GM13977 (cell line): ENCODE measurements at regions not wholly inside any gene's neighbourhood (a gene's known extent, or its start where the extent isn't known, plus 50 kb on each side); places are given as distances from the start of the nearest gene placed in this dataset.
A peak's percentile ranks its signal among the peaks of the same experiment; 100 is the strongest.

Experiments
- DNase-seq: peaks from one replicate; pipeline ENCODE4 v3.0.0; 2012; ENCODE audit warnings: low spot score
- in situ Hi-C: fragments of 300-500 bp; cut with MboI; formaldehyde crosslinking; loops from one replicate; pipeline ENCODE4 v1.12.0; 2022; ENCODE audit warnings: low sequenced_read_pairs, low pct_unique_long_range_greater_than_20kb, mixed read lengths, inconsistent platforms; ENCODE audit not compliant: unreplicated experiment
- TF ChIP-seq, protein P1 (sequence below): IDR thresholded peaks from 2 replicates; pipeline ENCODE4 v1.5.1; 2012; ENCODE audit warnings: mild to moderate bottlenecking, control low read depth; ENCODE audit not compliant: insufficient read depth; ENCODE audit errors: extremely low read depth, missing control alignments

DNA sequence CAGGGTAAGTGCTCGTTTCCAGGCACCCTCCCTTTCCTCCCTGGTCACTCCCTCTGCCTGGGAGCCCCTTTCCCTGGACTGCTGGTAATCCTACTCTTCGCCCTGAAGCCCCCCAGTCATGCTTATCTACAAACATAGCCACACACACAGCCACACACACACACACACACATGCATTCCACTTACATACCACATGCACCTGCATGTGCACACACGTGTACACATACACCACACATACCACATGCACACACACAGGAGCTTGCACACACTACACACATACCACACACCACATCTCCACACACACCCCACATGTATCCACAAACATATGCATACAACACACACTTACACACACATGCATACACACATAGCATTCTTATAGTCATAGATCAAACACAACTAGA is 358.5 kb downstream of the GADD45G start:
- in situ Hi-C loops = no loop called here
- TF ChIP-seq, protein P1, sequence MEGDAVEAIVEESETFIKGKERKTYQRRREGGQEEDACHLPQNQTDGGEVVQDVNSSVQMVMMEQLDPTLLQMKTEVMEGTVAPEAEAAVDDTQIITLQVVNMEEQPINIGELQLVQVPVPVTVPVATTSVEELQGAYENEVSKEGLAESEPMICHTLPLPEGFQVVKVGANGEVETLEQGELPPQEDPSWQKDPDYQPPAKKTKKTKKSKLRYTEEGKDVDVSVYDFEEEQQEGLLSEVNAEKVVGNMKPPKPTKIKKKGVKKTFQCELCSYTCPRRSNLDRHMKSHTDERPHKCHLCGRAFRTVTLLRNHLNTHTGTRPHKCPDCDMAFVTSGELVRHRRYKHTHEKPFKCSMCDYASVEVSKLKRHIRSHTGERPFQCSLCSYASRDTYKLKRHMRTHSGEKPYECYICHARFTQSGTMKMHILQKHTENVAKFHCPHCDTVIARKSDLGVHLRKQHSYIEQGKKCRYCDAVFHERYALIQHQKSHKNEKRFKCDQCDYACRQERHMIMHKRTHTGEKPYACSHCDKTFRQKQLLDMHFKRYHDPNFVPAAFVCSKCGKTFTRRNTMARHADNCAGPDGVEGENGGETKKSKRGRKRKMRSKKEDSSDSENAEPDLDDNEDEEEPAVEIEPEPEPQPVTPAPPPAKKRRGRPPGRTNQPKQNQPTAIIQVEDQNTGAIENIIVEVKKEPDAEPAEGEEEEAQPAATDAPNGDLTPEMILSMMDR = no peak
- DNase-seq = no peak

DNA sequence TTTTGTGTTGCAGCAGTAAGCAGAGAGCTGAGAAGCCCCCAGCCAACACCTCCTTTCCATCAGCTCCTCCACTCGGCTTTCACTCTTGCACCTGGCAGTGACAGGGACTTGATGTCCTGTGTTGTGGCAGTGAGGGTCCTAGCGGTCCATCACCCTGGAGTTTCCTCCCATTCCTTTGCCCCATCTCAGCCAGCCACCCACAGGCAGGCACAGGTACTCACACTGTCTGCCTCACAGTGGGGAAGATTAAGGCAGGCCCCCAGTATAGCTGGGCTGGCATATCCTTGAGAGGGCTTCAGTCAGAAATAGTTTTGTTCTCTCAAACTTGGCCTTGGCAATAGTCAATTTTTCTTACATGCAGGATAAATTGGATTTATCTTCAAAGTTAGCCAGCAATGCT is 362.7 kb downstream of the GADD45G start:
- DNase-seq = no peak
- TF ChIP-seq, protein P1 = no peak
- in situ Hi-C loops = no loop called here

DNA sequence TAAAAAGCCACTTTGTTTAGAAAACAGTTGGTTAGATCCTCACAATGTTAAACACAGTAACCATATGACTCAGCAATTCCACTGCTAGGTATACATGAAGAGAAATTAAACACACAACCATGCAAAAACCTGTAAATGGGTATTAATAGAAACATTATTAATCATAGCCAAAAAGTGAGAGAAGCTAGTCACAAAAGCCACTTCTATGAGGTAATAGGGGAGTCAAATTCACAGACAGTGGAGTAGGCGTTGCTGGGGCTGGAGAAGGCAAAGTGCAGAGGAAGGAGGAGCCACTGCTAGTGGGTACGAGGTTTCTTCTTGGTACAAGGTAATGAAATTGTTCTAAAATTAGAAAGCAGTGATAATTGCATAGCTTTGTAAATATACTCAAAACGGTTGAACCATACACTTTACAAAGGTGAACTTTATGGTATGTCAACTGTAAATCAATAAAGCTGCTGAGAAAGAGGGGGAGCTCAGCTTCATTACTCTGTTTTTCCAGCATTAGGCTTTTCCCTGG is 364.4 kb downstream of the GADD45G start:
- TF ChIP-seq, protein P1 = no peak
- in situ Hi-C loops = no loop called here
- peak; percentile 62 for DNase-seq

DNA sequence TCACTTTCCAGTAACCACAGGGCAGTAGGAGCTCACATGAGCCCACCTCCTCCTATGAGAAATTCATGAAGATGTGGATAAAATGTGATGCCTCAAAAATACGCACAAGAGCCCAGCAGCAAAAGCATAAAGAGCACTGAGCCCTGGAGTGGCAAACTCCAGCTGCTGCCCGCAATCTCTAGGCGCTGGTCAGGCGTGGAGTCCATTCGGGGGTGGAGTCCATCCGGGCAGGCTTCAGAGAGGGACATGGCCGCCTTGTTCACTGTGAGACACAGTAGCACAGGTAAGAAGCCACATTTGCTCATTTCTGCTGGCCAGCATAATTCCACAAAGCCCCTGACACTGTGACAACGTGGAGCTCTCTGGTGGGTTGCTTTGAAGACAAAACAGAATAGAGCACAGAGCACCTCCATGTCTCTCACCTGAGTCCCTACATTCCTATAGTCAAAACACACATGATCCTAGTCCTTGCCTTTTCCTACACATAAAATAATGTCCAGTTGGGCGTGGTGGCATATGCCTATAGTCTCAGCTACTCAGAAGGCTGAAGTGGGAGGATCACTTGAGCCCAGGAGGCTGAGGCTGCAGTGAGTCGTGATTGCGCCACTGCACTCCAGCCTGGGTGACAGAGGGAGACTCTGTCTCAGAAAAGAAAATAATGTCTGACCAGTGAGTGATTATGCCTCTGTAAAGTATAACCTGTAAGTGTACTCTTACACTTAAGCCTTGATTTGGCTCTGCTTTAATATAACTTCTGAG is 365.2 kb downstream of the GADD45G start:
- TF ChIP-seq, protein P1 = no peak
- DNase-seq = no peak
- in situ Hi-C loops = no loop called here

DNA sequence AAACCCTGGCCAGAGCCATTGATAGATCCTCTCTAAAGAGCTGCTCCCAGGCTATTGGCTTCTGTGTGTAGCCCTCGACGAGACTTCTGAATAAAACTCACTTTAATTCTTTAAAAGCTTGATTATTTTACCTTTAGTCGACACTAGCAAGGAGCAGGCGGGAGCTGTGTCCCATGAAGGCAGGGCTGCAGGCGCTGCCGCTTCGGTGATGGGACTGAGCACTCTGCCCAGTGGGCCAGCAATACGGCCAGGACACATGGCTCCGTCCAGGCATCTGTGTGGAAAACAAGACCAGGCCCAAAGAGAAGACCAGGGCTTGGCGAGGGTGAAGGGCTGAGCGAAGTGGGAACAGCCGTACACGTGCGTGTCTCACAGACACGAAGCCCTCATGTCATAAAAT is 365.9 kb downstream of the GADD45G start:
- TF ChIP-seq, protein P1 = no peak
- in situ Hi-C loops = no loop called here
- no peak for DNase-seq

DNA sequence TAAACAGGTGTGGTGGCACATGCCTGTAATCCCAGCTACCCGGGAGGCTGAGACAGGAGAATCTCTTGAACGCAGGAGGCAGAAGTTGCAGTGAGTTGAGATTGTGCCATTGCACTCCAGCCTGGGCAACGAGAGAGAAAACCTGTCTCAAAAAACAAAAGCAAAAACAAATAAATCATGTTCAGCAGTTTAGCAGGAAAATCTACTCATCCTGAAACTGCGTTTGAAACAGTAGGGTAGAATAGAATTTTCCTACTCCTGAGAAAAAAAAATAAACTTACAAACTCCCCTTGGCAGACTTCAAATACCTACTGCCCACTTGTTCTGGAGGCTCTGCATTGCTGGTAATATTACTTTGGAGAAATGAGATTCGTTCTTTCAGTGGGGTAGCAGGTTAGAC is 367.7 kb downstream of the GADD45G start:
- TF ChIP-seq, protein P1 = no peak
- DNase-seq = no peak
- in situ Hi-C loops = no loop called here
